HL-60/S4 treated with retinoic acid at 250 ng/mL for 4 days and 3 days (cell line): ENCODE measurements at regions not wholly inside any gene's neighbourhood (a gene's known extent, or its start where the extent isn't known, plus 50 kb on each side); places are given as distances from the start of the nearest gene placed in this dataset.

Experiments
- in situ Hi-C: fragments of 300-500 bp; cut with MboI; formaldehyde crosslinking; loops from 2 replicates; pipeline ENCODE4 v1.7.0; 2022; ENCODE audit warnings: low sequenced_read_pairs

GRCh38 chr17:68812876-68813584 is 142.2 kb downstream of the ABCA8 start:
- in situ Hi-C loops, result no loop called here

DNA sequence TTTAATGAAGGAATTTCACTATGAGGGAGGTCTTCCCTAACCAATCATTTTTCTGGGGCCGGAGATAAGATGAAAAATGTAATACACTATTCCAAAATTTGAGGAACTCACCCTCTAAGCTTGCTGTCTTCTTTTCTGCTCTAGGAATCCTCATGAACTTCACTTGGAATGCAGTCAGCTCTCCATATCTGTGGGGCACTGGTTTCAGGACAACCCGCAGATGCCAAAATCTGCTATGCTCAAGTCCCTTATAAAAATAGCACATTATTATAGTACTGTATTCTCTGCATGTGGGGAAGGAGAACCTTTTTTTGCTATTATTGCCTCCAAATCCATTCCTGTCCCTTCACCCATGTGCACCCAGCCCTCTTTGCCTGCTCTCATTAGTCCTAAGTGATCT is 146.0 kb downstream of the ABCA8 start:
- in situ Hi-C loops, result no loop called here

DNA sequence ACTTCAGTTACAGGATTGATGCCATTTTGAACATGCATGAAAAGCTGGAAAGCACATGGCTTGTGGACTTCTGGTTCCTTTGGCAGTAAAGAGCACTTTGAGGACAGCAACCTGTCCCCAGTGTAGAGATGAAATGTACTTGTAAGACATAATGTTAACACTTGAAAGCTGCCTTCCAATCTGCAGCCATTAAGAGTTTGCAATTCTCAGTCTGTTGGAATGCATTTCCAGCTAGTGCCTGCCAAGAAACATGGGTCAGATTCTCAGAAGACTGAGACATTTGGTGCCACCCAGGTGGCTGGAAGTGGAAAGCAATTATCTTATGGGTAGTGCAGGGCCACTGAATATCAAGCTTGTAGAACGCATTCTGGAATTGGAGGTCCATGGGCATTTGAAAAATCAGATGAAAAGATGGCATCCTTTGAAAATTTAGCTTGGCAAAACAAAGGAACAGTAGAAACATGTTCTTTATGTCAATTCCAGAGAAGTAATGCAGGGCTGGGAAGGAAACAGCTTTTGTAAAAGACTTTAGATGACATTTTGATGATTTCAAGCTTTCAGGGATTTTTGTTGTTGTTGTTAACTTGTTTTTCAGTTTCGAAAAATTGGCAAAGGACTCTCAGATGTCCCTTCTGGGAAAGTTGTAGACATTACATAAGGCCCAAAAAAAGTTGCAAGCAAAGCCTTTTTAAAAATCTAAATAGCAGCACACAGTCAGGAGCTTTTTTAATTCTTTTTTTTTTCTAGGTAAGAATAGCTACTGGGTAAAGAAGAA is 147.0 kb downstream of the ABCA8 start:
- in situ Hi-C loops, result no loop called here

- in situ Hi-C loops, result no loop called here
Observed at GRCh38 chr17:68805609-68806008, 149.6 kb downstream of the ABCA8 start.

- in situ Hi-C loops, result no loop called here
Observed at GRCh38 chr17:68804777-68805520, 150.2 kb downstream of the ABCA8 start.

DNA sequence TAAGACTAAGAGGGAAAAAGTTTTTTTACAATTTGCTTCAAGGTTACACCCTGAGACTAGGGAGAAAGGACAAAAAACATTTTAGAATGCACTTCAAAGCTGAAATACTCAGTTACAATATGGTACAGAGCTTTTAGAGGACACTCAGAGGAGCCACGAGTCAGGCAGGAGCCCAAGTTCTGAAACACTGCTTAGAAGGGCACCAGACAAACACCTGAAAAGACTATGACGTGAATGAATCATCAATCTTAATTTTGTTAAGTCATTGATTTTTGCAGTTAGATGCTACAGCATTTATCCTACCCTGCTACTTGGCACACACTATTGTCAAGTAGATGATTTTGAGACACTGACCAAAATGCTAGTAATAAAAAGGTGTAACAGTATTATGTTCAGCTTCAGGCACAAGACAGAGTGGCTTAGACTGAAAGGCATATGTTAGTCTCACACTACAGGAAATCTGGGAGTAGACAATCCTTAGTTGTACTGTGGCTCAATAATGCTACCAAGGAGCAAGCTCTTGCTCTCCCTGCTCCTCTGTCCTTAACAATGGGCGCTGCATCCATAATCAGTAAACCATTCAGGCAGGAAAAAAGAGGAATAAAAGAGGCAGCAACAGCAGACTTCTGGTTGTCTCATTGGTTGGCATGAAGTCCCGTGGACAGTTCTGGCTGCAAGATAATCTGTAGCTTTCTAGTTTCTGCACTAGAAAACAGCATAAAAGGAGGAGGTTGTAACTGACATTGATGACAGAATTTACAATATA is 151.8 kb downstream of the ABCA8 start:
- in situ Hi-C loops, result no loop called here

DNA sequence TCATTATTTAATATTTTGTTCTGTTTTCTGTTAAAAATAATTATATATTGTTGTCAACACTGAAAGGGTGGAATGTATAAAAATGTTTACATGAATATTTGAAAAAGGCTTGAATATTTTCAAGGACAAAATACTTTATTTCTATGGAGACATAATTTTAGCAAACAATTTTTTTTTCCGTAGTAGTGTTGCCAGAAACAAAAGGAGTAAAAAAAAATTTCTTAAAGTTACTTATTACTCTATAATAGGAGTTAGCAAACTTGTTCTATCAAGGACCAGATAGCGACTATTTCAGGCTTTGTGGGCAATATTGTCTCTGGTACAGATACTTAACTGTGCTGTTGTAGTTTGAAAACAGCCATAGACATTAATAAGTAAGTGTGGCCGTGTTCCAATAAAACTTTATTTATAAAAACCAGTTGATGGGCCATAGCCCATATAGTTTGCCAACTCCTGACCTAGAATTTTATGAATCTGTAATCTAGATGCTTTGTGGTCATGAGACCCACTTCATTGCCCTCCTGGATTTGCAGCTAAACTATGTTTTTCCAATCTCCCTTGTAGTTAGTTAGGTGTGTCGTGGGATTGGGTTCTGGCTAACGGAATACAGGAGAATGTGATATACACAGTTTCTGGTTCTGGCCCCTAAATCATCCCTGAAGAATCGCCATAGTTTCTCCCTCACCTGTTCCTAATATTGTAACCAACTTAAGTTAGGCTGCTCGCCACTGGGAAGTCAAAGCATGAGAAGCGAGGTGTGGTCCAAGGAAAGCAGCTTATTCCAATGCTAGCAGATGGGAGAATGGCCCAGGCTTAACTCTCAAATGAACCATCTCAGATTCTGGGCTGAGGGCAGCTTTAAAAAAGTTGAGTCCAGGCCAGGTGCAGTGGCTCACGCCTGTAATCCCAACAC is 153.6 kb downstream of the ABCA8 start:
- in situ Hi-C loops, result no loop called here

DNA sequence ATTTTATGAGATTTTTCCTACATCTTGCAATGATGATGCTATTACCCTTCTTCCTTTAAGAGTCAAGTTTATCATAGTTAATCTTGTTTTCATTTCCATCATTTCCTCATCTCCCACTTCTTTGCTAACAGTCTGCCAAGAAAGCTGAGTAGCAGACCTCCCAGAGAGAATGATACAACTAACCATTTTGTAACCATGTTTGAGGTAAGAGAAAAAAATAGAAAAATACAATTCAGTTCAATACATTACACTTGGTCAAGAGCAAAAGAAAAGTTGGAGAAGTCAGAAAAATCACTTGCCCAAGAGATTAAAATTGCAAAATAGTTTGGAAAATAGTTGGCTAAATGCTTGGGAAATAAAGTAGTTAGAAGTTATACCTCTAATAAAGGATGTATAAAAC is 154.4 kb downstream of the ABCA8 start:
- in situ Hi-C loops, result no loop called here

GRCh38 chr17:68794636-68795434 is 160.4 kb downstream of the ABCA8 start:
- in situ Hi-C loops, result no loop called here

GRCh38 chr17:68792873-68793272 is 162.3 kb downstream of the ABCA8 start:
- in situ Hi-C loops, result no loop called here

- in situ Hi-C loops, result no loop called here
Observed at GRCh38 chr17:68792042-68792685, 163.0 kb downstream of the ABCA8 start.

DNA sequence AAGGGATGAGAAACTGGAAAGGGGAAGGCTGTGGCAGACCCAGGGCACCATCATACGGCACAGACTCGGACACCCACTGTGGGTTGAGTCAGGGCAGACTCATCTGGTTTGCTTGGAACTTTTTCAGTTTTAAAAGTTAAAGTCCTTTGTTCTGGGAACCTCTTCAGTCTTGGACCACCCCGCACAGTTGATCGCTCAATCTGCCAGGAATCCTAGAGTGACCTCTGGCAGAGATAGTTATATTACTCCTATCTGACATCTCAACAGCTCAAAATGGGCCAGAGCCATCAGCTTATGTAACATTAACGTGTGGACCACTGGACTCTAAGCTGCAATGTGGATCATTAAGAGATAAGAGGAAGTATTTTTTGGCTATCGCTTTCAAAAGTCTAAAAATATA is 164.3 kb downstream of the ABCA8 start:
- in situ Hi-C loops, result no loop called here

DNA sequence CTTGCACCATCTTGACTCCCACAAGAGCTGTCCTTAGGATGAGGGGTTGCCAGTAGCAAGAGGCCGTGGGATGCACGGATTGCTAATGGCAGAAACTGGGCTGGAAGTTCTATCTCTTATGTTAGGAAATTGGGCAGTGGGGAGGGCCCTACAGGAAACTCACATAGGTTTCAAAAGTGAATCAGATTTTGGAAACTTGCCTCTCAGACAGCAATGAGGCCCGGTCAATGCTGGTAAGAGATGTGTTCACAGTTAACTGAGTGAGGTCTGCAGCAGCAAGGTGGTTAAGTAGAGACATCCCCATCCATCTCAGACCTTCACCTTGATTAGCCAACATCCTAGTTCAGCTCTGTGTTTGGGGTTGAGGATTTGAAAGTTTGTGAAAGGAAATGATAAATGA is 164.7 kb downstream of the ABCA8 start:
- in situ Hi-C loops, result no loop called here

DNA sequence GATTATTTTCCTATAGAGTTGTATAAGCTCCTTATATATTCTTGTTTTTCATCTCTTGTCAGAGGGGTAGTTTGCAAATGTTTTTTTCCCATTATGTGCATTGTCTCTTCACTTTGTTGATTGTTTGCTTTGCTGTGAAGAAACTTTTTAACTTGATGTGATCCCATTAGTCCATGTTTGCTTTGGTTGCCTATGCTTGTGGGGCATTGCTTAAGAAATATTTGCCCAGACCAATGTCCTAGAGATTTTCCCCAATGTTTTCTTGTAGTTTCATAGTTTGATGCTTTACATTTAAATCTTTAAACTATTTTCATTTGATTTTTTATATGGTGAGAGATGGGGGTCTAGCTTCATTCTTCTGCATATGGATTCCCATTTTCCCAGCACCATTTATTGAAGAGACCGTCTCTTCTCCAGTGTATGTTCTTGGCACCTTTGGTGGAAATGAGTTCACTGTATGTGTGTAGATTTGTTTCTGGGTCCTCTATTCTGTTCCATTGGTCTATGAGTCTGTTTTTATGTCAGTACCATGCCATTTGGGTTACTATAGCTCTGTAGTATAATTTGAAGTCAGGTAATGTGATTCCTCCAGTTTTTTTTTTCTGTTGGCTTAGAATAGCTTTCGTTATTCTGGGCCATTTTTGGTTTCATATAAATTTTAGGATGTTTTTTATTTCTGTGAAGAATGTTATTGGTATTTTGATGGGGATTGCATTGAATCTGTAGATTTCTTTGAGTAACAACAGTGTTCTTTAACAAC is 165.8 kb downstream of the ABCA8 start:
- in situ Hi-C loops, result no loop called here

DNA sequence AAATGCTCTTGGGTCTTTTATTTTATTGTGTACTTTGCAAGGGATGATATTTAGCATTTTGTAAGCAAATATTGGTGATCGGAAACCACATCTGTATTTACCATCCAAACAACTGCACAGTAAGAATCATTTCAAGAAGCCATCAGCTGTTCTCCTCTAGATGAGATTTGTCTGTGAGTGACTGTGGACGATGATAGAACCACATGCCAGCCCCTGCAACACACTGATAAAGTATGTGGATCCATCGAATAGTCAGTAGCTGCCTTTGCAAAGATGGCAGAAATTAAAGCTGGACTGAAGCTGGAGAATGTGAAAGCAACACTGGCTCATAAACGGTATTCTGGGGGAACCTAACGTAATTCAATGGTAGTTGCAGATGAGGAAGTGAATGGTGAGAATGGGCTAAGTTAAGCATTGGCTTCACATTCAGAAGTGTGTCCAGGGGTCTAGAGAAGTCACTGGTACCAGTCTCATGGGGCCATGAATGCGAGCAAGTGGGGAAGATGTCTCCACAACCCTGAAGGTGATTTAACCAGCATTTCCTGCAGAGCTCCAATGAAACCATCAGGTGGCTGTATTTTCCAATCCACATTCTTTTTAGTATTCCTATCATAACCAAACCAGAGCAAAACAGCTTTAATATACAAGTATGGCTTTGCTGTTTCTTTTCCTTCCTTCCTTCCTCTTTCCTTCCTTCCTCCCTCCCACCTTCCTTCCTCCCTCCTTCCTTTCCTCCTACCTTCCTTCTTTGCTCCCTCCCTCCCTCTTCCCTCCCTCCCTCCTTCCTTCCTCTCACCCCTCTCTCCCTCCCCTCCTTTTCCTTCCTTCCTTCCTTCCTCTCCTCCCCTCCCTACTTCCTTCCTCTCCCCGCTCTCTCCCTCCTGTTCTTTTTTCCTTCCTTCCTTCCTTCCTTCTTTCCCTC is 169.4 kb downstream of the ABCA8 start:
- in situ Hi-C loops, result no loop called here

GRCh38 chr17:68784431-68784830 is 170.8 kb downstream of the ABCA8 start:
- in situ Hi-C loops, result no loop called here

DNA sequence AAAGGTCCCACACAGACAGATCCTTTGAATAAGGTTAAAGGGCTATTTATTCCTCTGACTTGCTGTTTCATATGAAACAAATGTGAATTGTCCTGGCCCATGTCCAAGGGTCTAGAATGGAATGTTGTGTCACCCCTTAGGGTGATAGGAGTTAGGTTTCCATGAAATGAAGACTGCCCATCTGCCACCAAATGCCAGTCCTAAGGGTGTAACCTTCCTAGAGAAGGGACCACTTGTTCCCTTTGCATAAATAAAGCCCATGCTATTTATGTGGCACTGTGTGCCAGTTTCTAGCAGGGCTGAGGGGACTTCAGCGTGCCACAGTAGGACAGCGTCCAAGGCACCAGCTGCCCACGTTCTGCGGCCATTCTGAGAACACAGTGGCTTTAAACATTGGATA is 171.3 kb downstream of the ABCA8 start:
- in situ Hi-C loops, result no loop called here
